ENCODE measurements at regions not wholly inside any gene's neighbourhood (a gene's known extent, or its start where the extent isn't known, plus 50 kb on each side); places are given as distances from the start of the nearest gene placed in this dataset.

- DNase-seq (ENCODE audit: low read depth, low spot score) (no peak), FAIRE-seq (no peak)
- intact Hi-C loops (cut with micrococcal nuclease): no loop called here
- Histone ChIP-seq H3K79me2 (ENCODE audit: control insufficient read depth, insufficient read depth, low read length) (peaks cover 84% of the 10 kb centered on the region), H2AFZ (ENCODE audit: low read depth, low read length) (no peak overlapping the region), H3K9ac (replicated peaks; ENCODE audit: extremely low read depth, insufficient read depth, low read length) (no peak overlapping the region), H4K20me1 (replicated peaks; ENCODE audit: control insufficient read depth, extremely low read depth, insufficient read depth, low read length) (no peaks in the 10 kb centered on the region), H3K4me2 (ENCODE audit: insufficient read depth, low read length) (no peak overlapping the region), H3K36me3 (ENCODE audit: control insufficient read depth in 2 of 2, extremely low read depth in 1 of 2, insufficient read depth in 2 of 2, low read length in 2 of 2) (peaks cover 8 to 9% of the 10 kb centered on the region in 2 experiments), H3K4me1 (ENCODE audit: control insufficient read depth, extremely low read depth, insufficient read depth, low read length) (peaks cover 82% of the 10 kb centered on the region), H3K9me1 (replicated peaks; ENCODE audit: control insufficient read depth, extremely low read depth, insufficient read depth, low read length) (no peaks in the 10 kb centered on the region), H3K4me3 (replicated peaks in 1 of 3; ENCODE audit: insufficient read depth in 1 of 3, low read depth in 1 of 3, low read length in 3 of 3) (no peak overlapping the region), H3K27me3 (ENCODE audit: control insufficient read depth in 2 of 2, insufficient read depth in 2 of 2, low read length in 2 of 2) (no peaks in the 10 kb centered on the region), H3K27ac (ENCODE audit: insufficient read depth, low read depth, low read length) (peak overlapping the region; percentile 57), H3K9me3 (replicated peaks; ENCODE audit: control insufficient read depth, insufficient read depth, low read length) (no peaks in the 10 kb centered on the region)
- TF ChIP-seq MYC (IDR thresholded peaks at IDR 0.05; ENCODE audit: low read depth, low read length) (no peak), MAX (IDR thresholded peaks at IDR 0.05; ENCODE audit: insufficient read depth, insufficient read length) (no peak), GATA2 (IDR thresholded peaks at IDR 0.05; ENCODE audit: insufficient read depth, insufficient read length, low read depth, low read length) (no peak)
- dilution Hi-C loops (cut with MboI; ENCODE audit: extremely low pct_ligation_motif_present, low sequenced_read_pairs): no loop called here
- POLR2A ChIA-PET: interaction anchor here (0.6 kb wide), 1 partner anchor 233 kb away, joined by 3 read pairs; no protein-coding TSS in a partner anchor
- no TSS peak for BruUV-seq (replicated peaks)
- CTCF ChIA-PET: interaction anchor here (0.6 to 4.0 kb wide), 15 partner anchors 9 to 176 kb away, joined by 3 to 21 read pairs (median 4); partner anchors contain the start of genes LRSAM1, RPL12, STXBP1 and TOR2A
Measured at GRCh38 chr9:127558581-127559246, 53.4 kb upstream of the STXBP1 start.

- peaks cover 84% of the 10 kb centered on the region for H3K4me1 ChIP-seq (ENCODE audit: control insufficient read depth, extremely low read depth, insufficient read depth, low read length)
- no peaks in the 10 kb centered on the region for H3K9me3 ChIP-seq (replicated peaks; ENCODE audit: control insufficient read depth, insufficient read depth, low read length)
- CTCF ChIA-PET: interaction anchor here (0.6 to 4.0 kb wide), 11 partner anchors 9 to 175 kb away, joined by 3 to 21 read pairs (median 5); partner anchors contain the start of genes STXBP1 and TOR2A
- TF ChIP-seq, protein P1, sequence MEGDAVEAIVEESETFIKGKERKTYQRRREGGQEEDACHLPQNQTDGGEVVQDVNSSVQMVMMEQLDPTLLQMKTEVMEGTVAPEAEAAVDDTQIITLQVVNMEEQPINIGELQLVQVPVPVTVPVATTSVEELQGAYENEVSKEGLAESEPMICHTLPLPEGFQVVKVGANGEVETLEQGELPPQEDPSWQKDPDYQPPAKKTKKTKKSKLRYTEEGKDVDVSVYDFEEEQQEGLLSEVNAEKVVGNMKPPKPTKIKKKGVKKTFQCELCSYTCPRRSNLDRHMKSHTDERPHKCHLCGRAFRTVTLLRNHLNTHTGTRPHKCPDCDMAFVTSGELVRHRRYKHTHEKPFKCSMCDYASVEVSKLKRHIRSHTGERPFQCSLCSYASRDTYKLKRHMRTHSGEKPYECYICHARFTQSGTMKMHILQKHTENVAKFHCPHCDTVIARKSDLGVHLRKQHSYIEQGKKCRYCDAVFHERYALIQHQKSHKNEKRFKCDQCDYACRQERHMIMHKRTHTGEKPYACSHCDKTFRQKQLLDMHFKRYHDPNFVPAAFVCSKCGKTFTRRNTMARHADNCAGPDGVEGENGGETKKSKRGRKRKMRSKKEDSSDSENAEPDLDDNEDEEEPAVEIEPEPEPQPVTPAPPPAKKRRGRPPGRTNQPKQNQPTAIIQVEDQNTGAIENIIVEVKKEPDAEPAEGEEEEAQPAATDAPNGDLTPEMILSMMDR (IDR thresholded peaks at IDR 0.05; ENCODE audit: extremely low read depth in 1 of 2, insufficient read depth in 1 of 2, low read depth in 1 of 2, low read length in 2 of 2): no peak
- TF ChIP-seq MYC (IDR thresholded peaks at IDR 0.05; ENCODE audit: low read depth, low read length): no peak
- no peak for TF ChIP-seq POLR2A (IDR thresholded peaks at IDR 0.05; ENCODE audit: low read depth, low read length)
- TF ChIP-seq POLR2AphosphoS5 (IDR thresholded peaks at IDR 0.05; ENCODE audit: insufficient read depth, low read depth, low read length): no peak
- TF ChIP-seq EZH2 (IDR thresholded peaks at IDR 0.05; ENCODE audit: borderline replicate concordance, low read depth, low read length, severe bottlenecking): no peak
- no peak for TF ChIP-seq JUN (IDR thresholded peaks at IDR 0.05; ENCODE audit: borderline replicate concordance, insufficient read depth, insufficient read length, low read depth)
- TF ChIP-seq FOS (IDR thresholded peaks at IDR 0.05; ENCODE audit: borderline replicate concordance, insufficient read depth, low read length): no peak
- FAIRE-seq: no peak
- no peak overlapping the region for H3K27ac ChIP-seq (ENCODE audit: insufficient read depth, low read depth, low read length)
- intact Hi-C loops (cut with micrococcal nuclease): no loop called here
- H3K9ac ChIP-seq (replicated peaks; ENCODE audit: extremely low read depth, insufficient read depth, low read length): no peak overlapping the region
- H3K9me1 ChIP-seq (replicated peaks; ENCODE audit: control insufficient read depth, extremely low read depth, insufficient read depth, low read length): no peaks in the 10 kb centered on the region
- dilution Hi-C loops (cut with MboI; ENCODE audit: extremely low pct_ligation_motif_present, low sequenced_read_pairs): no loop called here
- no peak for DNase-seq (ENCODE audit: low read depth, low spot score)
- H3K36me3 ChIP-seq (ENCODE audit: control insufficient read depth in 2 of 2, extremely low read depth in 1 of 2, insufficient read depth in 2 of 2, low read length in 2 of 2): peaks cover 8 to 9% of the 10 kb centered on the region in 2 experiments
- no TSS peak for BruUV-seq (replicated peaks)
- H3K27me3 ChIP-seq (ENCODE audit: control insufficient read depth in 2 of 2, insufficient read depth in 2 of 2, low read length in 2 of 2): no peaks in the 10 kb centered on the region
- H3K4me2 ChIP-seq (ENCODE audit: insufficient read depth, low read length): no peak overlapping the region
- H2AFZ ChIP-seq (ENCODE audit: low read depth, low read length): no peak overlapping the region
- H3K4me3 ChIP-seq (replicated peaks in 1 of 3; ENCODE audit: insufficient read depth in 1 of 3, low read depth in 1 of 3, low read length in 3 of 3): no peak overlapping the region
- no peaks in the 10 kb centered on the region for H4K20me1 ChIP-seq (replicated peaks; ENCODE audit: control insufficient read depth, extremely low read depth, insufficient read depth, low read length)
- peaks cover 84% of the 10 kb centered on the region for H3K79me2 ChIP-seq (ENCODE audit: control insufficient read depth, insufficient read depth, low read length)
- POLR2A ChIA-PET: interaction anchor here (1.3 kb wide), 1 partner anchor 9 kb away, joined by 3 read pairs; a partner anchor contains a TSS
Measured at GRCh38 chr9:127559247-127559680, 52.8 kb upstream of the STXBP1 start.

Data from endothelial cell of umbilical vein (primary cell).